HCT116 (cell line): ENCODE measurements at regions not wholly inside any gene's neighbourhood (a gene's known extent, or its start where the extent isn't known, plus 50 kb on each side); places are given as distances from the start of the nearest gene placed in this dataset.

Source experiments
- ATAC-seq: fragments of 200-7000 bp; cut with Tn5 transposase; 2 replicates; pipeline ENCODE4 v1.9.1; 2020; ENCODE audit warnings: mild to moderate bottlenecking, moderate library complexity
- BruUV-seq: library from RNA; stranded (reverse); fragments of 400-500 nt; replicated peaks from 2 replicates; lab custom pipeline; 2021; lab: Mats Ljungman, UMichigan
- CTCF ChIA-PET: fragments of 300-600 bp; sonication (Branson Sonifier 250); formaldehyde crosslinking; loops from one replicate; lab custom pipeline; 2021; ENCODE audit warnings: antibody characterized with exemption; lab: Charles Lee
- POLR2A ChIA-PET: fragments of 300-600, 350-600 bp; sonication (Branson Sonifier 250); formaldehyde crosslinking; loops from one replicate; lab custom pipeline; 2021; ENCODE audit warnings: antibody characterized with exemption; lab: Charles Lee
- RAD21 ChIA-PET, 2 experiments: fragments of 300-600 bp; sonication (Branson Sonifier 250); formaldehyde crosslinking; loops; one replicate each; lab custom pipeline; 2023; ENCODE audit warnings: low total read pairs in 2 of 2; ENCODE audit not compliant: uncharacterized antibody in 2 of 2, unreplicated experiment in 2 of 2, low non-redundant PET in 1 of 2; lab: Charles Lee
- DNase-seq: peaks from one replicate; pipeline ENCODE4 v3.0.0-alpha.2; 2010; ENCODE audit warnings: low read depth, low spot score
- H2AFZ ChIP-seq: fragments of 200-600 bp; shearing (Covaris generic), sonication (generic); 2 replicates; pipeline ENCODE4 v1.6.1; 2017; ENCODE audit warnings: low read depth, mixed run types, mixed read lengths, antibody characterized with exemption, low read length; ENCODE audit not compliant: poor library complexity, severe bottlenecking
- H3K27ac ChIP-seq: 2 replicates; pipeline ENCODE4 v1.5.1; 2012; ENCODE audit warnings: low read depth, low read length
- H3K27me3 ChIP-seq: fragments of 200-600 bp; sonication (generic); 2 replicates; pipeline ENCODE4 v1.6.1; 2016; ENCODE audit warnings: mixed run types, low read length, mixed read lengths; ENCODE audit not compliant: insufficient read depth
- H3K36me3 ChIP-seq, 2 experiments: fragments of 200-500 bp in 1 of 2; fragments of 200-600 bp in 1 of 2; sonication (Bioruptor generic) in 1 of 2; sonication (generic) in 1 of 2; 2 replicates each; pipeline versions ENCODE4 v1.5.1 to v1.6.1; 2014 to 2016; ENCODE audit warnings: low read length in 2 of 2, inconsistent platforms in 1 of 2, mixed read lengths in 1 of 2, mixed run types in 1 of 2; ENCODE audit not compliant: insufficient read depth in 2 of 2, control insufficient read depth in 1 of 2
- H3K4me1 ChIP-seq, 2 experiments: fragments of 200-600 bp in 1 of 2; sonication (generic) in 1 of 2; 2 replicates each; pipeline versions ENCODE4 v1.5.1 to v1.6.1; 2012 to 2017; ENCODE audit warnings: low read length in 2 of 2, inconsistent platforms in 1 of 2, mild to moderate bottlenecking in 1 of 2, mixed read lengths in 1 of 2, mixed run types in 1 of 2, moderate library complexity in 1 of 2; ENCODE audit not compliant: insufficient read depth in 2 of 2, control insufficient read depth in 1 of 2
- H3K4me2 ChIP-seq: fragments of 200-600 bp; sonication (generic); 2 replicates; pipeline ENCODE4 v1.6.1; 2017; ENCODE audit warnings: mixed run types, low read length, mixed read lengths
- H3K4me3 ChIP-seq, 2 experiments: fragments of 200-600 bp in 1 of 2; sonication (generic) in 1 of 2; replicated peaks in 1 of 2; 2 replicates each; pipeline ENCODE4 v1.5.1; 2011 to 2016; ENCODE audit warnings: low read length in 2 of 2, control low read depth in 1 of 2, low read depth in 1 of 2, mild to moderate bottlenecking in 1 of 2, mixed read lengths in 1 of 2, mixed run types in 1 of 2
- H3K79me2 ChIP-seq: fragments of 200-600 bp; sonication (generic); 2 replicates; pipeline ENCODE4 v1.6.1; 2017; ENCODE audit warnings: mild to moderate bottlenecking, mixed run types, low read length, moderate library complexity, mixed read lengths; ENCODE audit not compliant: insufficient read depth
- H3K9ac ChIP-seq: fragments of 200-600 bp; sonication (generic); 2 replicates; pipeline ENCODE4 v1.6.1; 2016; ENCODE audit warnings: low read length, mixed read lengths
- H3K9me2 ChIP-seq: fragments of 200-600 bp; sonication (generic), shearing (Covaris generic); 2 replicates; pipeline ENCODE4 v1.6.1; 2017; ENCODE audit warnings: mixed run types, mild to moderate bottlenecking, moderate library complexity; ENCODE audit not compliant: insufficient read depth
- H3K9me3 ChIP-seq, 2 experiments: fragments of 200-500 bp in 1 of 2; fragments of 200-600 bp in 1 of 2; sonication (Bioruptor generic) in 1 of 2; sonication (generic) in 1 of 2; 2 replicates each; pipeline ENCODE4 v1.6.1; 2014 to 2017; ENCODE audit warnings: low read length in 2 of 2, mixed read lengths in 2 of 2, inconsistent platforms in 1 of 2, low read depth in 1 of 2, mild to moderate bottlenecking in 1 of 2, mixed run types in 1 of 2, moderate library complexity in 1 of 2; ENCODE audit not compliant: control insufficient read depth in 1 of 2, insufficient read depth in 1 of 2
- H4K20me1 ChIP-seq: fragments of 200-600 bp; sonication (generic), shearing (Covaris generic); 2 replicates; pipeline ENCODE4 v1.6.1; 2017; ENCODE audit warnings: mixed run types, mild to moderate bottlenecking, moderate library complexity; ENCODE audit not compliant: insufficient read depth
- CBX3 ChIP-seq: IDR thresholded peaks from 2 replicates; pipeline ENCODE4 v1.6.1; 2012; ENCODE audit warnings: low read depth
- CTCF ChIP-seq, 3 experiments: fragments of 200-600 bp in 1 of 3; sonication (generic) in 1 of 3; IDR thresholded peaks in 2 of 3; conservative IDR thresholded peaks in 1 of 3; 2 replicates each; pipeline ENCODE4 v1.5.1; 2012 to 2017; ENCODE audit warnings: low read depth in 2 of 3, low read length in 2 of 3, antibody characterized with exemption in 1 of 3, borderline replicate concordance in 1 of 3, control low read depth in 1 of 3, mild to moderate bottlenecking in 1 of 3, mixed read lengths in 1 of 3, mixed run types in 1 of 3, moderate library complexity in 1 of 3; ENCODE audit not compliant: insufficient read depth in 1 of 3
- MAX ChIP-seq: IDR thresholded peaks from 2 replicates; pipeline ENCODE4 v1.6.1; 2012
- RAD21 ChIP-seq: IDR thresholded peaks from 2 replicates; pipeline ENCODE4 v1.6.1; 2012; ENCODE audit warnings: low read depth, mild to moderate bottlenecking
- SIN3A ChIP-seq: IDR thresholded peaks from 2 replicates; pipeline ENCODE4 v1.6.1; 2012; ENCODE audit warnings: low read depth
- SRF ChIP-seq: IDR thresholded peaks from 2 replicates; pipeline ENCODE4 v1.6.1; 2012; ENCODE audit warnings: low read depth
- YY1 ChIP-seq: IDR thresholded peaks from 2 replicates; pipeline ENCODE4 v1.6.1; 2011; ENCODE audit warnings: low read length, low read depth, moderate library complexity, mild to moderate bottlenecking; ENCODE audit not compliant: insufficient replicate concordance; ENCODE audit errors: extremely low read depth
- ZBTB33 ChIP-seq: IDR thresholded peaks from 2 replicates; pipeline ENCODE4 v1.6.1; 2011; ENCODE audit warnings: mild to moderate bottlenecking, low read length, moderate library complexity; ENCODE audit not compliant: insufficient replicate concordance; ENCODE audit errors: extremely low read depth
- ZFX ChIP-seq: fragments of 450-650 bp; IDR thresholded peaks from 2 replicates; pipeline ENCODE4 v1.6.1; 2017
- ZNF274 ChIP-seq: fragments of 200-500 bp; sonication (Bioruptor generic); IDR thresholded peaks from 2 replicates; pipeline ENCODE4 v1.6.1; 2014; ENCODE audit warnings: mild to moderate bottlenecking, low read depth, low read length, inconsistent platforms
- intact Hi-C: fragments of 100-400 bp; cut with micrococcal nuclease; formaldehyde crosslinking; loops from 2 replicates; pipeline ENCODE4 v1.10.0; 2022

- ATAC-seq = no peak
- RAD21 ChIA-PET = no interaction called here
- POLR2A ChIA-PET = no interaction called here
Observed at GRCh38 chr3:88226910-88227309, 77.2 kb downstream of the C3orf38 start.

GRCh38 chr3:88230638-88231037 is 80.9 kb downstream of the C3orf38 start:
- H4K20me1 ChIP-seq = no peaks in the 10 kb centered on the region
- H3K36me3 ChIP-seq = no peaks in the 10 kb centered on the region
- TF ChIP-seq CTCF (IDR thresholded peaks at IDR 0.05 in 2 of 3, conservative IDR thresholded peaks at IDR 0.05 in 1 of 3; ENCODE audit: borderline replicate concordance in 1 of 3, insufficient read depth in 1 of 3, low read depth in 2 of 3, low read length in 2 of 3) = no peak
- TF ChIP-seq RAD21 = no peak
- no peak for TF ChIP-seq SRF
- TF ChIP-seq CBX3 = no peak
- TF ChIP-seq ZBTB33 = no peak
- no peak for TF ChIP-seq MAX
- no peak for TF ChIP-seq YY1
- TF ChIP-seq ZNF274 = no peak
- TF ChIP-seq ZFX = no peak

More at GRCh38 chr3:88226910-88227309, 77.2 kb downstream of the C3orf38 start:
- H3K27ac ChIP-seq = no peak overlapping the region
- no peak overlapping the region for H3K4me2 ChIP-seq
- no peaks in the 10 kb centered on the region for H3K9me3 ChIP-seq
- CTCF ChIA-PET = no interaction called here
- no peaks in the 10 kb centered on the region for H3K36me3 ChIP-seq
- DNase-seq = no peak
- no peaks in the 10 kb centered on the region for H3K79me2 ChIP-seq
- H2AFZ ChIP-seq = no peak overlapping the region
- TF ChIP-seq CTCF (IDR thresholded peaks at IDR 0.05 in 2 of 3, conservative IDR thresholded peaks at IDR 0.05 in 1 of 3; ENCODE audit: borderline replicate concordance in 1 of 3, insufficient read depth in 1 of 3, low read depth in 2 of 3, low read length in 2 of 3) (no peak), SIN3A (no peak)
- no peaks in the 10 kb centered on the region for H3K27me3 ChIP-seq
- no peak overlapping the region for H3K9ac ChIP-seq
- H3K4me1 ChIP-seq = peaks cover 0 to 3% of the 10 kb centered on the region in 2 experiments; a peak in 1 of 4 replicates
- no peaks in the 10 kb centered on the region for H4K20me1 ChIP-seq
- H3K4me3 ChIP-seq = no peak overlapping the region
- intact Hi-C loops = no loop called here
- no TSS peak for BruUV-seq
- no peaks in the 10 kb centered on the region for H3K9me2 ChIP-seq

More at GRCh38 chr3:88230638-88231037, 80.9 kb downstream of the C3orf38 start:
- H3K4me2 ChIP-seq = no peak overlapping the region
- ChIA-PET POLR2A (no interaction called here), RAD21 (no interaction called here), CTCF (no interaction called here)
- DNase-seq = no peak
- H3K79me2 ChIP-seq = no peaks in the 10 kb centered on the region
- H3K27ac ChIP-seq = no peak overlapping the region
- H2AFZ ChIP-seq = no peak overlapping the region
- H3K9ac ChIP-seq = no peak overlapping the region
- no peak overlapping the region for H3K4me3 ChIP-seq
- no peaks in the 10 kb centered on the region for H3K9me2 ChIP-seq
- H3K27me3 ChIP-seq = no peaks in the 10 kb centered on the region
- no peak for ATAC-seq
- H3K9me3 ChIP-seq = no peaks in the 10 kb centered on the region
- intact Hi-C loops = no loop called here
- no TSS peak for BruUV-seq
- H3K4me1 ChIP-seq = peaks cover 0 to 3% of the 10 kb centered on the region in 2 experiments; a peak in 1 of 4 replicates
